OCI-LY3 (cell line): ENCODE measurements at regions not wholly inside any gene's neighbourhood (a gene's known extent, or its start where the extent isn't known, plus 50 kb on each side); places are given as distances from the start of the nearest gene placed in this dataset.

Experiments used
- CTCF ChIP-seq: fragments of 200-600, 300-600 bp; sonication (generic); IDR thresholded peaks from 2 replicates; pipeline ENCODE4 v1.5.1; 2014; ENCODE audit warnings: antibody characterized with exemption, low read length, low read depth
- EZH2phosphoT487 ChIP-seq: fragments of 200-600 bp; shearing (Covaris generic); IDR thresholded peaks from 2 replicates; pipeline ENCODE4 v1.6.1; 2018; ENCODE audit warnings: antibody characterized with exemption, mixed run types, low read depth

DNA sequence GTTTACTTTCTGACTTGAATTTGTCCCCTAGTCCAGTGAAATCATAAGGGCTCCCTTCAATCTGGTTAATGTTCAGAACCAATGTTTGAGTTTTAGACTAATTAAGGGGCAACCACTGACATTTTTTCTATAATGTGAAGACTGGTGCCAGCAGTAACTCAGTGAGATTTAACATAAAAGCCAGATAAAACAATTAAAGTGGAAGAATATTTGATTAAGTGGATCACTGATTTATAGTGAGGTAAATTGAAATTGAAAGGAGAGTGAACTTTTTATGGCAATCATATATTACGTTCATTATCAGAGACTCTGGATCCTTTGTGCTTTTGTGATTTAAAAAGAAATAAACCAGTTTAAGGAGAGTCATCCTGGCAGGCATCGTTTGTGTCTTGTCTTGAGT is 246.8 kb downstream of the GATA3 start:
- TF ChIP-seq CTCF (no peak), EZH2phosphoT487 (no peak)
